Esophagus squamous epithelium (tissue), 4 donors: ENCODE measurements at regions not wholly inside any gene's neighbourhood (a gene's known extent, or its start where the extent isn't known, plus 50 kb on each side); places are given as distances from the start of the nearest gene placed in this dataset.

ENCODE experiments used
- CTCF ChIP-seq, 6 experiments: fragments of 450-650 bp in 4 of 6; fragments of 200-600 bp in 2 of 6; sonication (generic) in 2 of 6; IDR thresholded peaks; one replicate each; pipeline ENCODE4 v1.5.1; 2016 to 2019; ENCODE audit warnings: antibody characterized with exemption in 6 of 6, mild to moderate bottlenecking in 4 of 6, moderate library complexity in 4 of 6
- POLR2A ChIP-seq, 4 donors: fragments of 450-650 bp; IDR thresholded peaks; one replicate each; pipeline ENCODE4 v1.6.1; 2017; ENCODE audit warnings: antibody characterized with exemption in 4 of 4, mild to moderate bottlenecking in 4 of 4, moderate library complexity in 3 of 4

- TF ChIP-seq CTCF (IDR thresholded peaks at IDR 0.05): no peak
- no peak for TF ChIP-seq POLR2A (IDR thresholded peaks at IDR 0.05)
These were observed 78.4 kb upstream of the ANO1 start for GRCh38 chr11:69999721-70000120.
